ENCODE measurements at regions not wholly inside any gene's neighbourhood (a gene's known extent, or its start where the extent isn't known, plus 50 kb on each side); places are given as distances from the start of the nearest gene placed in this dataset.

- TF ChIP-seq, protein P1, sequence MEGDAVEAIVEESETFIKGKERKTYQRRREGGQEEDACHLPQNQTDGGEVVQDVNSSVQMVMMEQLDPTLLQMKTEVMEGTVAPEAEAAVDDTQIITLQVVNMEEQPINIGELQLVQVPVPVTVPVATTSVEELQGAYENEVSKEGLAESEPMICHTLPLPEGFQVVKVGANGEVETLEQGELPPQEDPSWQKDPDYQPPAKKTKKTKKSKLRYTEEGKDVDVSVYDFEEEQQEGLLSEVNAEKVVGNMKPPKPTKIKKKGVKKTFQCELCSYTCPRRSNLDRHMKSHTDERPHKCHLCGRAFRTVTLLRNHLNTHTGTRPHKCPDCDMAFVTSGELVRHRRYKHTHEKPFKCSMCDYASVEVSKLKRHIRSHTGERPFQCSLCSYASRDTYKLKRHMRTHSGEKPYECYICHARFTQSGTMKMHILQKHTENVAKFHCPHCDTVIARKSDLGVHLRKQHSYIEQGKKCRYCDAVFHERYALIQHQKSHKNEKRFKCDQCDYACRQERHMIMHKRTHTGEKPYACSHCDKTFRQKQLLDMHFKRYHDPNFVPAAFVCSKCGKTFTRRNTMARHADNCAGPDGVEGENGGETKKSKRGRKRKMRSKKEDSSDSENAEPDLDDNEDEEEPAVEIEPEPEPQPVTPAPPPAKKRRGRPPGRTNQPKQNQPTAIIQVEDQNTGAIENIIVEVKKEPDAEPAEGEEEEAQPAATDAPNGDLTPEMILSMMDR (IDR thresholded peaks at IDR 0.05; ENCODE audit: poor library complexity, severe bottlenecking), result no peak
- TF ChIP-seq, protein P2, sequence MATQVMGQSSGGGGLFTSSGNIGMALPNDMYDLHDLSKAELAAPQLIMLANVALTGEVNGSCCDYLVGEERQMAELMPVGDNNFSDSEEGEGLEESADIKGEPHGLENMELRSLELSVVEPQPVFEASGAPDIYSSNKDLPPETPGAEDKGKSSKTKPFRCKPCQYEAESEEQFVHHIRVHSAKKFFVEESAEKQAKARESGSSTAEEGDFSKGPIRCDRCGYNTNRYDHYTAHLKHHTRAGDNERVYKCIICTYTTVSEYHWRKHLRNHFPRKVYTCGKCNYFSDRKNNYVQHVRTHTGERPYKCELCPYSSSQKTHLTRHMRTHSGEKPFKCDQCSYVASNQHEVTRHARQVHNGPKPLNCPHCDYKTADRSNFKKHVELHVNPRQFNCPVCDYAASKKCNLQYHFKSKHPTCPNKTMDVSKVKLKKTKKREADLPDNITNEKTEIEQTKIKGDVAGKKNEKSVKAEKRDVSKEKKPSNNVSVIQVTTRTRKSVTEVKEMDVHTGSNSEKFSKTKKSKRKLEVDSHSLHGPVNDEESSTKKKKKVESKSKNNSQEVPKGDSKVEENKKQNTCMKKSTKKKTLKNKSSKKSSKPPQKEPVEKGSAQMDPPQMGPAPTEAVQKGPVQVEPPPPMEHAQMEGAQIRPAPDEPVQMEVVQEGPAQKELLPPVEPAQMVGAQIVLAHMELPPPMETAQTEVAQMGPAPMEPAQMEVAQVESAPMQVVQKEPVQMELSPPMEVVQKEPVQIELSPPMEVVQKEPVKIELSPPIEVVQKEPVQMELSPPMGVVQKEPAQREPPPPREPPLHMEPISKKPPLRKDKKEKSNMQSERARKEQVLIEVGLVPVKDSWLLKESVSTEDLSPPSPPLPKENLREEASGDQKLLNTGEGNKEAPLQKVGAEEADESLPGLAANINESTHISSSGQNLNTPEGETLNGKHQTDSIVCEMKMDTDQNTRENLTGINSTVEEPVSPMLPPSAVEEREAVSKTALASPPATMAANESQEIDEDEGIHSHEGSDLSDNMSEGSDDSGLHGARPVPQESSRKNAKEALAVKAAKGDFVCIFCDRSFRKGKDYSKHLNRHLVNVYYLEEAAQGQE (IDR thresholded peaks at IDR 0.05; ENCODE audit: borderline replicate concordance), result no peak
- no peak for TF ChIP-seq MXI1 (conservative IDR thresholded peaks at IDR 0.05; ENCODE audit: poor library complexity, severe bottlenecking)
Measured at GRCh38 chr9:134488331-134489280, 153.0 kb upstream of the COL5A1 start.
